Loucy (cell line): ENCODE measurements at regions not wholly inside any gene's neighbourhood (a gene's known extent, or its start where the extent isn't known, plus 50 kb on each side); places are given as distances from the start of the nearest gene placed in this dataset.

Experiments
- H2AFZ ChIP-seq: fragments of 200-600 bp; sonication (generic); 2 replicates; pipeline ENCODE4 v1.6.0; 2016; ENCODE audit warnings: antibody characterized with exemption, mild to moderate bottlenecking, low read length, moderate library complexity
- H3F3A ChIP-seq: fragments of 200-600 bp; 2 replicates; pipeline ENCODE4 v1.6.0; 2016; ENCODE audit warnings: antibody characterized with exemption, low read depth, mild to moderate bottlenecking
- H3K27me3 ChIP-seq: fragments of 200-600 bp; sonication (generic); 2 replicates; pipeline ENCODE4 v1.6.1; 2014; ENCODE audit warnings: low read length, mild to moderate bottlenecking; ENCODE audit not compliant: insufficient read depth, poor library complexity, severe bottlenecking
- H3K36me3 ChIP-seq: fragments of 200-600 bp; sonication (generic); 2 replicates; pipeline ENCODE4 v1.6.1; 2016; ENCODE audit warnings: low read length; ENCODE audit not compliant: insufficient read depth
- H3K4me1 ChIP-seq: fragments of 200-600 bp; sonication (generic); 2 replicates; pipeline ENCODE4 v1.5.1; 2014; ENCODE audit warnings: low read length, mild to moderate bottlenecking; ENCODE audit not compliant: insufficient read depth, poor library complexity, severe bottlenecking
- H3K4me2 ChIP-seq: fragments of 200-600 bp; sonication (generic); 2 replicates; pipeline ENCODE4 v1.6.0; 2014; ENCODE audit warnings: antibody characterized with exemption, low read length, low read depth, mild to moderate bottlenecking; ENCODE audit not compliant: poor library complexity, severe bottlenecking
- H3K4me3 ChIP-seq: fragments of 200-600 bp; sonication (generic); 2 replicates; pipeline ENCODE4 v1.5.1; 2014; ENCODE audit warnings: low read length, mild to moderate bottlenecking, mixed read lengths; ENCODE audit not compliant: poor library complexity, severe bottlenecking
- H3K79me2 ChIP-seq: fragments of 200-600 bp; sonication (generic); 2 replicates; pipeline ENCODE4 v1.6.1; 2014; ENCODE audit warnings: low read length; ENCODE audit not compliant: insufficient read depth
- H3K9ac ChIP-seq: fragments of 200-600 bp; sonication (generic); 2 replicates; pipeline ENCODE4 v1.6.0; 2014; ENCODE audit warnings: mild to moderate bottlenecking, low read depth, low read length, moderate library complexity; ENCODE audit not compliant: poor library complexity, severe bottlenecking
- H3K9me2 ChIP-seq: fragments of 200-600 bp; sonication (generic); replicated peaks from 2 replicates; pipeline ENCODE4 v1.6.1; 2016; ENCODE audit warnings: low read depth, low read length, mixed read lengths
- H3K9me3 ChIP-seq: fragments of 200-600 bp; sonication (generic); 2 replicates; pipeline ENCODE4 v1.6.1; 2014; ENCODE audit warnings: mild to moderate bottlenecking, antibody characterized with exemption, low read length, low read depth; ENCODE audit not compliant: insufficient read depth
- H4K20me1 ChIP-seq: fragments of 200-600 bp; sonication (generic); 2 replicates; pipeline ENCODE4 v1.6.0; 2014; ENCODE audit warnings: antibody characterized with exemption, low read length, mild to moderate bottlenecking; ENCODE audit not compliant: insufficient read depth, poor library complexity, severe bottlenecking
- CTCF ChIP-seq: fragments of 200-600 bp; sonication (generic); conservative IDR thresholded peaks from 2 replicates; pipeline ENCODE4 v1.5.1; 2014; ENCODE audit warnings: mild to moderate bottlenecking, antibody characterized with exemption, low read length
- EZH2phosphoT487 ChIP-seq: fragments of 200-600 bp; IDR thresholded peaks from 2 replicates; pipeline ENCODE4 v1.6.1; 2018; ENCODE audit warnings: antibody characterized with exemption, mild to moderate bottlenecking, moderate library complexity, borderline replicate concordance

DNA sequence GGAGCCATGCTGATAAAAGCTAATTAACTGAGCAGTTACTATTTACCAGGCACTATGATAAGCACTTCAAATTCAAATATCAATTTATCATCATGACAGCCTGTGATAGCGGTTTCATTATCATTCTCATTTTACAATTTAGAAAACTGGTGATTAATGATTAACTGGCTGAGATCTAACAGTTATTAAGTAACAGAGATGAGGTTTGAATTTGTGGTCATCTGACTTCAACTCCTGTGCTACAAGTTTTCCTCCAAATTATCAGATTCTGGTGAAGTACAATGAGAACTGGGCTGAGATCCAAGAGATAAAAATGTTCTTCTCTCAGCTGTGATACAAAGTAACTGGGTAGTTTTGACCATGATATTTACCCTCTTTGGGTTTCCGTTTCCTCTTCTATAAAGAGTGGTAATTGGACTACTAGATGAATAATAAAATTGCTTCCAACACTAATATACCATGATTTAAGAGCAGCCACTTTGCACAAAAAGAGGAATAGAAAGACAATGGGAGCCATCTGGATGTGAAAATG, 74.5 kb upstream of the CCNG1 start:
- no peaks in the 10 kb centered on the region for H3F3A ChIP-seq
- TF ChIP-seq CTCF (no peak), EZH2phosphoT487 (no peak)
- H2AFZ ChIP-seq, result no peak overlapping the region
- H3K4me3 ChIP-seq, result no peak overlapping the region
- H3K36me3 ChIP-seq, result no peaks in the 10 kb centered on the region
- H3K4me2 ChIP-seq, result no peak overlapping the region
- H3K9me3 ChIP-seq, result no peaks in the 10 kb centered on the region
- H3K9ac ChIP-seq, result no peak overlapping the region
- H3K27me3 ChIP-seq, result no peaks in the 10 kb centered on the region
- H3K9me2 ChIP-seq, result no peaks in the 10 kb centered on the region
- H3K79me2 ChIP-seq, result no peaks in the 10 kb centered on the region
- H4K20me1 ChIP-seq, result no peaks in the 10 kb centered on the region
- no peaks in the 10 kb centered on the region for H3K4me1 ChIP-seq

GRCh38 chr5:163363389-163363788, 74.0 kb upstream of the CCNG1 start:
- no peak overlapping the region for H2AFZ ChIP-seq
- no peaks in the 10 kb centered on the region for H4K20me1 ChIP-seq
- H3K4me3 ChIP-seq, result no peak overlapping the region
- H3K9me2 ChIP-seq, result no peaks in the 10 kb centered on the region
- no peak overlapping the region for H3K4me2 ChIP-seq
- no peaks in the 10 kb centered on the region for H3F3A ChIP-seq
- no peaks in the 10 kb centered on the region for H3K36me3 ChIP-seq
- H3K9ac ChIP-seq, result no peak overlapping the region
- TF ChIP-seq EZH2phosphoT487 (no peak), CTCF (no peak)
- no peaks in the 10 kb centered on the region for H3K9me3 ChIP-seq
- H3K79me2 ChIP-seq, result no peaks in the 10 kb centered on the region
- H3K27me3 ChIP-seq, result no peaks in the 10 kb centered on the region
- no peaks in the 10 kb centered on the region for H3K4me1 ChIP-seq

GRCh38 chr5:163366757-163367156, 70.6 kb upstream of the CCNG1 start:
- Histone ChIP-seq H3K9ac (no peak overlapping the region), H4K20me1 (no peaks in the 10 kb centered on the region), H3K9me2 (no peaks in the 10 kb centered on the region), H2AFZ (no peak overlapping the region), H3F3A (no peaks in the 10 kb centered on the region), H3K4me3 (no peak overlapping the region), H3K27me3 (no peaks in the 10 kb centered on the region), H3K4me2 (no peak overlapping the region), H3K79me2 (no peaks in the 10 kb centered on the region), H3K9me3 (no peaks in the 10 kb centered on the region), H3K4me1 (no peaks in the 10 kb centered on the region), H3K36me3 (no peaks in the 10 kb centered on the region)
- TF ChIP-seq EZH2phosphoT487 (no peak), CTCF (no peak)
